Vagina (tissue), 2 donors: ENCODE measurements at regions not wholly inside any gene's neighbourhood (a gene's known extent, or its start where the extent isn't known, plus 50 kb on each side); places are given as distances from the start of the nearest gene placed in this dataset.

Experiments
- DNase-seq, 2 donors: peaks; one replicate each; pipeline ENCODE4 v3.0.0-alpha.2; 2017; ENCODE audit errors: extremely low spot score in 2 of 2
- H3K27ac ChIP-seq: fragments of 200-600 bp; sonication (generic); one replicate; pipeline ENCODE4 v1.5.1; 2019
- H3K27me3 ChIP-seq: fragments of 200-600 bp; sonication (generic); one replicate; pipeline ENCODE4 v1.5.1; 2019
- H3K36me3 ChIP-seq, 2 donors: fragments of 200-600 bp; sonication (generic); one replicate each; pipeline ENCODE4 v1.5.1; 2017 to 2019
- H3K4me1 ChIP-seq: fragments of 200-600 bp; sonication (generic); one replicate; pipeline ENCODE4 v1.5.1; 2019
- H3K4me3 ChIP-seq, 2 donors: fragments of 200-600 bp; sonication (generic); 1 replicate in 1 of 2; 2 replicates in 1 of 2; pipeline ENCODE4 v1.5.1; 2016 to 2019
- H3K9me3 ChIP-seq: fragments of 200-600 bp; sonication (generic); one replicate; pipeline ENCODE4 v1.5.1; 2019
- CTCF ChIP-seq, 3 experiments: fragments of 450-650 bp in 2 of 3; fragments of 200-600 bp in 1 of 3; sonication (generic) in 1 of 3; IDR thresholded peaks; one replicate each; pipeline ENCODE4 v1.5.1; 2017 to 2019; ENCODE audit warnings: antibody characterized with exemption in 3 of 3, mild to moderate bottlenecking in 2 of 3, moderate library complexity in 2 of 3
- POLR2A ChIP-seq, 2 donors: fragments of 450-650 bp; IDR thresholded peaks; one replicate each; pipeline ENCODE4 v1.6.1; 2017; ENCODE audit warnings: antibody characterized with exemption in 2 of 2, mild to moderate bottlenecking in 2 of 2, moderate library complexity in 2 of 2
- POLR2AphosphoS5 ChIP-seq, 2 donors: sonication (generic); formaldehyde crosslinking; IDR thresholded peaks; one replicate each; pipeline ENCODE4 v1.9.0; 2017; ENCODE audit warnings: antibody characterized with exemption in 2 of 2, mild to moderate bottlenecking in 2 of 2, low read depth in 1 of 2; ENCODE audit not compliant: insufficient read depth in 1 of 2
- intact Hi-C: fragments of 100-400 bp; cut with DNase I; formaldehyde crosslinking; loops from one replicate; pipeline ENCODE4 v1.15.1; 2023

- no peaks in the 10 kb centered on the region for H3K27me3 ChIP-seq
- H3K9me3 ChIP-seq, result no peaks in the 10 kb centered on the region
- intact Hi-C loops, result no loop called here
- no peak for TF ChIP-seq POLR2AphosphoS5 (IDR thresholded peaks at IDR 0.05; ENCODE audit: insufficient read depth in 1 of 2, low read depth in 1 of 2)
- no peak for TF ChIP-seq POLR2A (IDR thresholded peaks at IDR 0.05)
- no peak for TF ChIP-seq CTCF (IDR thresholded peaks at IDR 0.05)
- peaks cover 29% of the 10 kb centered on the region for H3K4me1 ChIP-seq
- DNase-seq, result no peak
- H3K27ac ChIP-seq, result peak overlapping the region; percentile 79
- H3K4me3 ChIP-seq, result peak overlapping the region in 1 of 2 donors; percentile 21
- no peaks in the 10 kb centered on the region for H3K36me3 ChIP-seq
Observed at GRCh38 chr9:91119679-91120078, 242.0 kb downstream of the AUH start.

GRCh38 chr9:91120200-91120599 lies 241.5 kb downstream of the AUH start:
- no peak for DNase-seq
- H3K27me3 ChIP-seq, result no peaks in the 10 kb centered on the region
- peak overlapping the region; percentile 79 for H3K27ac ChIP-seq
- intact Hi-C loops, result no loop called here
- H3K9me3 ChIP-seq, result no peaks in the 10 kb centered on the region
- no peaks in the 10 kb centered on the region for H3K36me3 ChIP-seq
- no peak for TF ChIP-seq POLR2A (IDR thresholded peaks at IDR 0.05)
- no peak for TF ChIP-seq POLR2AphosphoS5 (IDR thresholded peaks at IDR 0.05; ENCODE audit: insufficient read depth in 1 of 2, low read depth in 1 of 2)
- TF ChIP-seq CTCF (IDR thresholded peaks at IDR 0.05), result no peak
- H3K4me3 ChIP-seq, result no peak overlapping the region
- peaks cover 29% of the 10 kb centered on the region for H3K4me1 ChIP-seq

- Histone ChIP-seq H3K27ac (no peak overlapping the region), H3K9me3 (no peaks in the 10 kb centered on the region), H3K27me3 (no peaks in the 10 kb centered on the region), H3K4me3 (no peak overlapping the region), H3K4me1 (peaks cover 25% of the 10 kb centered on the region), H3K36me3 (no peaks in the 10 kb centered on the region)
- intact Hi-C loops, result no loop called here
- no peak for DNase-seq
- TF ChIP-seq POLR2AphosphoS5 (IDR thresholded peaks at IDR 0.05; ENCODE audit: insufficient read depth in 1 of 2, low read depth in 1 of 2), result no peak
- no peak for TF ChIP-seq POLR2A (IDR thresholded peaks at IDR 0.05)
- TF ChIP-seq CTCF (IDR thresholded peaks at IDR 0.05), result no peak
Observed at GRCh38 chr9:91122755-91123154, 239.0 kb downstream of the AUH start.

GRCh38 chr9:91126761-91127445 lies 234.8 kb downstream of the AUH start:
- Histone ChIP-seq H3K36me3 (no peaks in the 10 kb centered on the region), H3K27me3 (no peaks in the 10 kb centered on the region), H3K4me1 (peaks cover 14% of the 10 kb centered on the region), H3K4me3 (no peak overlapping the region), H3K27ac (no peak overlapping the region), H3K9me3 (no peaks in the 10 kb centered on the region)
- intact Hi-C loops, result no loop called here
- TF ChIP-seq CTCF (IDR thresholded peaks at IDR 0.05) (no peak), POLR2A (IDR thresholded peaks at IDR 0.05) (no peak), POLR2AphosphoS5 (IDR thresholded peaks at IDR 0.05; ENCODE audit: insufficient read depth in 1 of 2, low read depth in 1 of 2) (no peak)
- DNase-seq, result no peak

GRCh38 chr9:91127653-91128052 lies 234.1 kb downstream of the AUH start:
- DNase-seq, result no peak
- no peaks in the 10 kb centered on the region for H3K27me3 ChIP-seq
- no peaks in the 10 kb centered on the region for H3K9me3 ChIP-seq
- H3K4me3 ChIP-seq, result no peak overlapping the region
- intact Hi-C loops, result no loop called here
- no peak for TF ChIP-seq CTCF (IDR thresholded peaks at IDR 0.05)
- no peak for TF ChIP-seq POLR2AphosphoS5 (IDR thresholded peaks at IDR 0.05; ENCODE audit: insufficient read depth in 1 of 2, low read depth in 1 of 2)
- no peak for TF ChIP-seq POLR2A (IDR thresholded peaks at IDR 0.05)
- H3K4me1 ChIP-seq, result peaks cover 14% of the 10 kb centered on the region
- no peak overlapping the region for H3K27ac ChIP-seq
- H3K36me3 ChIP-seq, result no peaks in the 10 kb centered on the region
